ENCODE measurements at regions not wholly inside any gene's neighbourhood (a gene's known extent, or its start where the extent isn't known, plus 50 kb on each side); places are given as distances from the start of the nearest gene placed in this dataset.

DNA sequence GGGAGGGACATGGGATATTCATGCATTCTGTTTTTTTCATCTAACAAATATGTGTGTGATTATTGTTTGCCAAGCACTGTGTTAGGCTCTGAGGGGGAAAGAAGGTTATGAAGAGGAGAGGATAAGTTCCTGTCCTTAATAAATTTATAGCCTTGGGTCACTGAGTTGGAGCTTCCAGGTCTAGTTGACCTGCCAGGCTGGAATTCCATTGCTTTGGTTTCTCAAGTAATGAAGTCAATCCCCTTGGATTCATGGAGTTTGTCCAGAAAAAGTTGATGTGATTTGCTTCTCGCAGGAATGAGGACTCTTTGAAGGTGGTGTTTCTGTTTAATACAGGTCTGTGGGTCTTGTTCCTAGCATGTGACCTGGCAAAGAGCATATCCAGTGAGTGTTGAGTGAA, 156.2 kb downstream of the ADAMTS15 start:
- Histone ChIP-seq H2BK20ac (ENCODE audit: low read depth, low read length, poor library complexity, severe bottlenecking) (no peak overlapping the region), H3K18ac (ENCODE audit: insufficient read length, low read depth, low read length) (no peak overlapping the region), H4K8ac (replicated peaks; ENCODE audit: insufficient read length, low read depth, low read length) (no peak overlapping the region), H2BK5ac (ENCODE audit: insufficient read length, low read length) (no peak overlapping the region), H2AK5ac (ENCODE audit: insufficient read length, low read length) (no peak overlapping the region), H3K27me3 (ENCODE audit: insufficient read depth, low read length) (no peaks in the 10 kb centered on the region), H2BK15ac (ENCODE audit: low read depth, low read length) (no peak overlapping the region), H3K4me1 (ENCODE audit: insufficient read depth, low read length) (peaks cover 15% of the 10 kb centered on the region; the same call in 1 of the 2 replicates), H3K23me2 (ENCODE audit: insufficient read length, low read depth, low read length, poor library complexity, severe bottlenecking) (no peaks in the 10 kb centered on the region), H3T11ph (ENCODE audit: low read length) (no peak overlapping the region), H3K14ac (ENCODE audit: insufficient read depth, low read length) (no peak overlapping the region), H3K9me3 (ENCODE audit: control insufficient read depth, low read depth, low read length) (no peaks in the 10 kb centered on the region), H3K79me1 (ENCODE audit: insufficient read depth, low read depth, low read length, poor library complexity, severe bottlenecking) (no peaks in the 10 kb centered on the region), H3K4me2 (ENCODE audit: insufficient read depth, insufficient read length, low read length) (no peak overlapping the region), H4K5ac (ENCODE audit: insufficient read length, low read depth, low read length) (no peak overlapping the region), H4K91ac (ENCODE audit: insufficient read length, low read depth, low read length) (no peak overlapping the region), H4K20me1 (ENCODE audit: control insufficient read depth, insufficient read depth, insufficient read length) (no peaks in the 10 kb centered on the region), H3K79me2 (ENCODE audit: insufficient read depth, low read length) (no peaks in the 10 kb centered on the region), H2BK12ac (ENCODE audit: insufficient read length, low read depth, low read length) (no peak overlapping the region), H3K27ac (ENCODE audit: insufficient read length, low read depth, low read length) (no peak overlapping the region), H2BK120ac (ENCODE audit: low read depth, low read length, poor library complexity, severe bottlenecking) (no peak overlapping the region), H3K23ac (ENCODE audit: insufficient read length, low read depth, low read length) (no peak overlapping the region), H2AFZ (ENCODE audit: low read length) (no peak overlapping the region), H3K56ac (ENCODE audit: insufficient read length, low read depth, low read length) (no peak overlapping the region), H3K4ac (ENCODE audit: low read depth, low read length) (no peak overlapping the region), H3K9ac (ENCODE audit: extremely low read depth, insufficient read length, low read length) (no peak overlapping the region)
- Mint-ChIP-seq H3K4me3 (no peak overlapping the region), H3K27ac (no peak overlapping the region), H3K36me3 (ENCODE audit: insufficient read depth in 1 of 3, low read depth in 3 of 3) (peaks cover 0 to 3% (median 0%) of the 10 kb centered on the region in 3 experiments; a peak in 2 of 7 replicates), H3K9me3 (peaks cover 0 to 5% of the 10 kb centered on the region in 2 experiments; a peak in 2 of 5 replicates), H3K4me1 (peaks cover 35 to 36% of the 10 kb centered on the region in 2 experiments), H3K27me3 (ENCODE audit: low read depth) (no peaks in the 10 kb centered on the region; the same call in none of the 2 replicates)
- no CpG with 5 or more reads among the region's 1 CpG for WGBS (ENCODE audit: extremely low coverage, insufficient read length, low lambda C conversion rate)
- TF ChIP-seq, protein P1, sequence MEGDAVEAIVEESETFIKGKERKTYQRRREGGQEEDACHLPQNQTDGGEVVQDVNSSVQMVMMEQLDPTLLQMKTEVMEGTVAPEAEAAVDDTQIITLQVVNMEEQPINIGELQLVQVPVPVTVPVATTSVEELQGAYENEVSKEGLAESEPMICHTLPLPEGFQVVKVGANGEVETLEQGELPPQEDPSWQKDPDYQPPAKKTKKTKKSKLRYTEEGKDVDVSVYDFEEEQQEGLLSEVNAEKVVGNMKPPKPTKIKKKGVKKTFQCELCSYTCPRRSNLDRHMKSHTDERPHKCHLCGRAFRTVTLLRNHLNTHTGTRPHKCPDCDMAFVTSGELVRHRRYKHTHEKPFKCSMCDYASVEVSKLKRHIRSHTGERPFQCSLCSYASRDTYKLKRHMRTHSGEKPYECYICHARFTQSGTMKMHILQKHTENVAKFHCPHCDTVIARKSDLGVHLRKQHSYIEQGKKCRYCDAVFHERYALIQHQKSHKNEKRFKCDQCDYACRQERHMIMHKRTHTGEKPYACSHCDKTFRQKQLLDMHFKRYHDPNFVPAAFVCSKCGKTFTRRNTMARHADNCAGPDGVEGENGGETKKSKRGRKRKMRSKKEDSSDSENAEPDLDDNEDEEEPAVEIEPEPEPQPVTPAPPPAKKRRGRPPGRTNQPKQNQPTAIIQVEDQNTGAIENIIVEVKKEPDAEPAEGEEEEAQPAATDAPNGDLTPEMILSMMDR (conservative IDR thresholded peaks at IDR 0.05): no peak
- no peak for DNase-seq

All from H9 (cell line).